Neuronal stem cell (in vitro differentiated cells): ENCODE measurements at regions not wholly inside any gene's neighbourhood (a gene's known extent, or its start where the extent isn't known, plus 50 kb on each side); places are given as distances from the start of the nearest gene placed in this dataset.

Experiments
- DNase-seq: peaks from one replicate; pipeline ENCODE4 v3.0.0-alpha.2; 2013; ENCODE audit warnings: low spot score
- H2AFZ ChIP-seq: one replicate; pipeline ENCODE4 v1.6.1; 2013; ENCODE audit warnings: mild to moderate bottlenecking, low read length, inconsistent platforms
- H2AK5ac ChIP-seq: 2 replicates; pipeline ENCODE4 v1.6.1; 2013; ENCODE audit warnings: low read depth, mild to moderate bottlenecking, inconsistent platforms, low read length, moderate library complexity, mixed read lengths
- H2BK120ac ChIP-seq: 2 replicates; pipeline ENCODE4 v1.6.1; 2013; ENCODE audit warnings: low read depth, mild to moderate bottlenecking, inconsistent platforms, low read length, moderate library complexity, mixed read lengths
- H2BK12ac ChIP-seq: one replicate; pipeline ENCODE4 v1.6.1; 2013; ENCODE audit warnings: low read length, inconsistent platforms
- H2BK15ac ChIP-seq: 2 replicates; pipeline ENCODE4 v1.6.1; 2013; ENCODE audit warnings: mild to moderate bottlenecking, low read length, inconsistent platforms, mixed read lengths
- H2BK5ac ChIP-seq: one replicate; pipeline ENCODE4 v1.6.1; 2013; ENCODE audit warnings: inconsistent platforms, mild to moderate bottlenecking, low read length, moderate library complexity
- H3K14ac ChIP-seq: one replicate; pipeline ENCODE4 v1.6.1; 2013; ENCODE audit warnings: low read length, inconsistent platforms
- H3K18ac ChIP-seq: 2 replicates; pipeline ENCODE4 v1.6.1; 2013; ENCODE audit warnings: low read length, inconsistent platforms
- H3K23ac ChIP-seq: 2 replicates; pipeline ENCODE4 v1.6.1; 2013; ENCODE audit warnings: low read depth, mild to moderate bottlenecking, mixed read lengths, low read length, inconsistent platforms; ENCODE audit not compliant: poor library complexity
- H3K27ac ChIP-seq: replicated peaks from 3 replicates; pipeline ENCODE4 v1.5.1; 2013; ENCODE audit warnings: low read length, inconsistent platforms
- H3K27me3 ChIP-seq, 3 experiments: 2 replicates each; pipeline ENCODE4 v1.6.1; 2013; ENCODE audit warnings: low read length in 3 of 3, mild to moderate bottlenecking in 2 of 3, inconsistent platforms in 1 of 3, low read depth in 1 of 3, mixed read lengths in 1 of 3, moderate library complexity in 1 of 3; ENCODE audit not compliant: control insufficient read depth in 3 of 3, insufficient read depth in 3 of 3
- H3K36me3 ChIP-seq, 2 donors: replicated peaks in 1 of 2; 2 replicates each; pipeline ENCODE4 v1.6.1; 2013; ENCODE audit warnings: low read length in 2 of 2; ENCODE audit not compliant: control insufficient read depth in 2 of 2, insufficient read depth in 2 of 2
- H3K4ac ChIP-seq: 2 replicates; pipeline ENCODE4 v1.6.1; 2013; ENCODE audit warnings: inconsistent platforms, mild to moderate bottlenecking, low read length, moderate library complexity
- H3K4me1 ChIP-seq, 2 donors: 1 replicate in 1 of 2; 2 replicates in 1 of 2; pipeline ENCODE4 v1.6.1; 2013; ENCODE audit warnings: low read length in 2 of 2, low read depth in 1 of 2; ENCODE audit not compliant: control insufficient read depth in 2 of 2, insufficient read depth in 1 of 2
- H3K4me2 ChIP-seq: one replicate; pipeline ENCODE4 v1.6.1; 2013; ENCODE audit warnings: mild to moderate bottlenecking, low read length, inconsistent platforms; ENCODE audit not compliant: insufficient read depth, poor library complexity, severe bottlenecking
- H3K4me3 ChIP-seq, 2 donors: 2 replicates each; pipeline ENCODE4 v1.5.1; 2013; ENCODE audit warnings: low read length in 2 of 2, mild to moderate bottlenecking in 2 of 2, inconsistent platforms in 1 of 2, moderate library complexity in 1 of 2
- H3K79me1 ChIP-seq: one replicate; pipeline ENCODE4 v1.6.1; 2013; ENCODE audit warnings: low read depth, mild to moderate bottlenecking, inconsistent platforms, low read length, moderate library complexity
- H3K9ac ChIP-seq: one replicate; pipeline ENCODE4 v1.6.1; 2013; ENCODE audit warnings: mild to moderate bottlenecking, low read depth, low read length, inconsistent platforms; ENCODE audit not compliant: poor library complexity
- H3K9me3 ChIP-seq, 2 donors: replicated peaks in 1 of 2; 2 replicates each; pipeline versions ENCODE3 to v1.6.1; 2013; ENCODE audit warnings: low read length in 2 of 2, mild to moderate bottlenecking in 2 of 2, inconsistent platforms in 1 of 2, low read depth in 1 of 2, mixed read lengths in 1 of 2, moderate library complexity in 1 of 2; ENCODE audit not compliant: control insufficient read depth in 2 of 2, insufficient read depth in 1 of 2
- H4K8ac ChIP-seq: one replicate; pipeline ENCODE4 v1.6.1; 2013; ENCODE audit warnings: low read depth, mild to moderate bottlenecking, inconsistent platforms, low read length, moderate library complexity
- H4K91ac ChIP-seq: one replicate; pipeline ENCODE4 v1.6.1; 2013; ENCODE audit warnings: low read length, low read depth, mild to moderate bottlenecking, inconsistent platforms; ENCODE audit not compliant: poor library complexity
- WGBS, 2 donors: extraction: QIAGEN DNeasy Blood & Tissue Kit; methylation state at CpG; one replicate each; pipeline ENCODE4 v1.1.7; 2013; ENCODE audit warnings: missing lambda C conversion rate in 2 of 2, mixed read lengths in 1 of 2; ENCODE audit not compliant: insufficient read length in 2 of 2, insufficient replicate concordance in 1 of 2; ENCODE audit errors: extremely low coverage in 2 of 2; 5-methylcytosine and 5-hydroxymethylcytosine counted together

DNA sequence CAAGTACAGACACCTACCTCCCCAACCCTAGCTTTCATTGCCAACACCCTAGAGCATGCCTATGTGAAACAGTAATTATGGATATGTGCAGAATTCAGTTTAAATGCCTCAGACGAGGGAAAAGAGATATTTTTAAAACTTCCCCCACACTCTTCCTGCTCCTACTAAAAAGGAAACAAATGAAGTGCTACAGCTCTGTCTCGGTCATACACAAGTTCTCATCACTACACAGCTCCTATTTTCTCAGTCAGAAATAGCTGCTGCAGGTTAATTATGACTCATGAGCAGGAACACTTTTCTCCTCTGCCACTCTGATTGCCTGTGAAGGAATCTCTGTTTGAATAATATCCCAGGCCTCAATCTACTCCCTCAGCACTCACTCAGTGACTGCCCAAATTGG, 703.6 kb upstream of the FLRT2 start:
- Histone ChIP-seq H3K9me3 (peaks cover 0 to 2% of the 10 kb centered on the region in 2 donors), H3K79me1 (no peaks in the 10 kb centered on the region), H3K18ac (no peak overlapping the region), H3K4me1 (peaks cover 0 to 7% of the 10 kb centered on the region in 2 donors), H3K9ac (no peak overlapping the region), H2BK5ac (no peak overlapping the region), H4K8ac (no peak overlapping the region), H3K4me2 (no peak overlapping the region), H3K23ac (no peak overlapping the region), H2BK120ac (no peak overlapping the region), H3K4ac (no peak overlapping the region), H2AFZ (no peak overlapping the region), H3K27ac (no peak overlapping the region), H3K27me3 (no peaks in the 10 kb centered on the region), H3K14ac (no peak overlapping the region), H3K36me3 (peaks cover 0 to 1% of the 10 kb centered on the region in 2 donors), H2BK12ac (no peak overlapping the region), H4K91ac (no peak overlapping the region), H3K4me3 (no peak overlapping the region), H2BK15ac (no peak overlapping the region), H2AK5ac (no peak overlapping the region)
- DNase-seq, result no peak
- no CpG with 5 or more reads among the region's 2 CpGs for WGBS, 2 donors

DNA sequence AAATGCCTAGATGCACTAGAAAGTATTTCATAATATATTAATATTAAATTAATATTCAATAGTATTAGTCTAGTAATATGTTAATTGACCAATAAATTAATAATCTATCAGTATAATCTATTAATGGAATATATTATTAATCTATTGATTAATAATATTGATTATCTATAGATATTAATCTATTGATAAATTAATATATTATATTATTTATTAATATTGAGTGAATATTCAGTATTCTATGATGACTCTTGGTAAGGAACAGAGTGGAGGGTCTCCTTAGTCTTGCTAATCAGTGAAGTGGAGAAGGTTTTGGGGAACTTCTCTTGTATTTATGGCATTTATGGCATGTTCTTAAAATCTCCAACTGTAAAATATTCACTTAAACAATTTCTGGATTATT, 679.3 kb upstream of the FLRT2 start:
- no peaks in the 10 kb centered on the region for H3K36me3 ChIP-seq
- H2BK12ac ChIP-seq, result no peak overlapping the region
- no peaks in the 10 kb centered on the region for H3K79me1 ChIP-seq
- H2BK120ac ChIP-seq, result no peak overlapping the region
- no peak overlapping the region for H3K18ac ChIP-seq
- H3K4me1 ChIP-seq, result no peaks in the 10 kb centered on the region
- no peak overlapping the region for H2AFZ ChIP-seq
- no peak overlapping the region for H3K23ac ChIP-seq
- H4K8ac ChIP-seq, result no peak overlapping the region
- H3K4me2 ChIP-seq, result no peak overlapping the region
- H3K27ac ChIP-seq, result no peak overlapping the region
- no peak overlapping the region for H2BK15ac ChIP-seq
- H3K9ac ChIP-seq, result no peak overlapping the region
- no peak overlapping the region for H3K4me3 ChIP-seq
- no peaks in the 10 kb centered on the region for H3K27me3 ChIP-seq
- no peak for DNase-seq
- H2BK5ac ChIP-seq, result no peak overlapping the region
- H3K14ac ChIP-seq, result no peak overlapping the region
- no peak overlapping the region for H2AK5ac ChIP-seq
- no peak overlapping the region for H4K91ac ChIP-seq
- no peaks in the 10 kb centered on the region for H3K9me3 ChIP-seq
- no peak overlapping the region for H3K4ac ChIP-seq

DNA sequence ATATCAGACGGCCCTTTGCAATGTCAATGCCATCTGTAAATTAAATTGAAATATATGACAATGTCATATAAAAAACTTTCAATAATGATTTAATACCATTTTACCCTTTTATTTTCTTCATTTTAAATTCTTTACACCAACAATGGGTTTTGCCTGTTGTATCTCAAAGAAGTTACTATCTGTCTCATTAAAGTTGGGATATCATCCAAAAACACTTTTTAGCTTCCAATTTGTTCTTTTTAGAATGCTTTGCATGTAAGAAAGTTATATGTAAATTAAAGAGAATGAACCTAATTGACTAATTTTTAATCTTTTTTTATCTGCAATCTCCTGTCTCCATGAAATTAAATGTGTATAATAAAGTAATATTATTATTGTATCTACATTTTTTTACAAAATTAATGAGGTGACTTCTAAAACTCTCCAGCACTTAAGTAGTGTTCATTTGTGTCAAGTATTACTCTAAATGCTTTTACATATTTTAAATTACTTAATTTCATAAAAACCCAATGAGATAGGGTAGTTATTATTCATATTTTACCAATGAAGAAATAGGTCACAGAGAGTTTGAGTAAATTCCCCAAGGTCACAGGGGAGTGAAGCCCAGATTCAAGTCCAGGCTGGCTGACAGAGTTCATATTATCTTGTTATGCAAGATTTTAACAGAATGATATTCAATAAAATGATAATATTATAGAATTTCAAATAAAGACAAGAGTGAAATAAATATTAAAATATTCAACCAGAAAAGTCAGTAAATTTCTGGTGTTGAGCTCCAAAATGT, 673.0 kb upstream of the FLRT2 start:
- Histone ChIP-seq H4K8ac (no peak overlapping the region), H3K18ac (no peak overlapping the region), H2BK15ac (no peak overlapping the region), H3K4ac (no peak overlapping the region), H3K9me3 (no peaks in the 10 kb centered on the region), H3K27ac (no peak overlapping the region), H3K79me1 (no peaks in the 10 kb centered on the region), H3K27me3 (no peaks in the 10 kb centered on the region), H2AK5ac (no peak overlapping the region), H3K4me2 (no peak overlapping the region), H2BK12ac (no peak overlapping the region), H2BK120ac (no peak overlapping the region), H3K14ac (no peak overlapping the region), H2BK5ac (no peak overlapping the region), H3K36me3 (no peaks in the 10 kb centered on the region), H3K4me1 (peaks cover 0 to 1% of the 10 kb centered on the region in 2 donors), H4K91ac (no peak overlapping the region), H3K9ac (no peak overlapping the region), H3K23ac (no peak overlapping the region), H3K4me3 (no peak overlapping the region), H2AFZ (no peak overlapping the region)
- DNase-seq, result no peak
- no CpG with 5 or more reads among the region's 1 CpG for WGBS, 2 donors

DNA sequence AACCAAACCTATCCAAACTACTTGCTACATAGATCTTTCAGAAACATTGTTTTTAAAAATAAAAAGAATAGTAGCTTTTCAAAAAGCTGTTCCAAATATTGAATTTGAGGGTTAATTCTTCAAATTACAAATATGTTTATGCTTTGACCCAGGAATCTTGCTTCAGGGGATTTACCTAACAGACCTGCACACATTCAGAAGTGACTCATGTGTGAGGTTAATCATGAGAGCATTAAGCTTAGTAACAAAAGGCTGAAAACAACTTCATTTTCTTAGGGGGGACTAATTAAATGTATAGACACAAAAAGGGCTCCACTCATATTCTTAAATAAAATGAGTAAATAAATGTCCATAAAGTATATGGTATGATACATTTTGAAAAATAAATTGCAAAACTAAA, 672.4 kb upstream of the FLRT2 start:
- peaks cover 0 to 1% of the 10 kb centered on the region in 2 donors for H3K4me1 ChIP-seq
- no peak overlapping the region for H3K18ac ChIP-seq
- no peak overlapping the region for H2AFZ ChIP-seq
- H3K4me3 ChIP-seq, result no peak overlapping the region
- H4K91ac ChIP-seq, result no peak overlapping the region
- H2BK15ac ChIP-seq, result no peak overlapping the region
- no peaks in the 10 kb centered on the region for H3K36me3 ChIP-seq
- H2BK120ac ChIP-seq, result no peak overlapping the region
- H2BK12ac ChIP-seq, result no peak overlapping the region
- no peak overlapping the region for H3K4ac ChIP-seq
- no peak overlapping the region for H3K9ac ChIP-seq
- no peak overlapping the region for H3K27ac ChIP-seq
- no peak for DNase-seq
- no peaks in the 10 kb centered on the region for H3K79me1 ChIP-seq
- H3K14ac ChIP-seq, result no peak overlapping the region
- no peaks in the 10 kb centered on the region for H3K27me3 ChIP-seq
- no peak overlapping the region for H3K4me2 ChIP-seq
- no peak overlapping the region for H3K23ac ChIP-seq
- H4K8ac ChIP-seq, result no peak overlapping the region
- no peaks in the 10 kb centered on the region for H3K9me3 ChIP-seq
- H2AK5ac ChIP-seq, result no peak overlapping the region
- H2BK5ac ChIP-seq, result no peak overlapping the region
